ENCODE measurements at regions not wholly inside any gene's neighbourhood (a gene's known extent, or its start where the extent isn't known, plus 50 kb on each side); places are given as distances from the start of the nearest gene placed in this dataset.
A peak's percentile ranks its signal among the peaks of the same experiment; 100 is the strongest.

GRCh38 chr18:34050661-34051060 is 174.1 kb downstream of the NOL4 start:
- no peak for ATAC-seq (replicated peaks in 6 of 8)
- H3K4me3 ChIP-seq, result no peak overlapping the region
- H3K27ac ChIP-seq, result no peak overlapping the region
- 16 to 96% (median 80%) methylated on average over 1 to 2 of the region's 2 CpGs; no CpG with 5 or more reads in 1 of the 10 experiments for WGBS, 10 experiments
- H3K4me1 ChIP-seq (replicated peaks in 1 of 2), result peaks cover 5 to 20% of the 10 kb centered on the region in 2 donors
- in situ Hi-C loops (cut with MboI; ENCODE audit: low pct_unique_long_range_greater_than_20kb in 2 of 9, low sequenced_read_pairs in 9 of 9, unreplicated experiment in 9 of 9), result no loop called here

- H3K4me1 ChIP-seq (replicated peaks in 1 of 2), result peaks cover 5 to 20% of the 10 kb centered on the region in 2 donors
- ATAC-seq (replicated peaks in 6 of 8), result peak in 2 of 8 experiments; percentile 16 to 29
- in situ Hi-C loops (cut with MboI; ENCODE audit: low pct_unique_long_range_greater_than_20kb in 2 of 9, low sequenced_read_pairs in 9 of 9, unreplicated experiment in 9 of 9), result no loop called here
- WGBS, 10 experiments, result 24 to 90% (median 75%) methylated on average over 1 to 3 of the region's 3 CpGs; no CpG with 5 or more reads in 3 of the 10 experiments
- no peak overlapping the region for H3K27ac ChIP-seq
- no peak overlapping the region for H3K4me3 ChIP-seq
Observed at GRCh38 chr18:34049511-34049910, 175.2 kb downstream of the NOL4 start.

- peak in 6 of 8 experiments; percentile 69 to 81 (median 76) for ATAC-seq (replicated peaks in 6 of 8)
- H3K4me1 ChIP-seq (replicated peaks in 1 of 2), result peaks cover 5 to 20% of the 10 kb centered on the region in 2 donors
- in situ Hi-C loops (cut with MboI; ENCODE audit: low pct_unique_long_range_greater_than_20kb in 2 of 9, low sequenced_read_pairs in 9 of 9, unreplicated experiment in 9 of 9), result no loop called here
- no peak overlapping the region for H3K4me3 ChIP-seq
- no peak overlapping the region for H3K27ac ChIP-seq
- 0 to 100% (median 40%) methylated on average over 1 to 2 of the region's 3 CpGs; no CpG with 5 or more reads in 6 of the 10 experiments for WGBS, 10 experiments
Observed at GRCh38 chr18:34048423-34048822, 176.3 kb downstream of the NOL4 start.

GRCh38 chr18:34042423-34043146 is 182.1 kb downstream of the NOL4 start:
- H3K4me3 ChIP-seq, result no peak overlapping the region
- no peak for ATAC-seq (replicated peaks in 6 of 8)
- in situ Hi-C loops (cut with MboI; ENCODE audit: low pct_unique_long_range_greater_than_20kb in 2 of 9, low sequenced_read_pairs in 9 of 9, unreplicated experiment in 9 of 9), result no loop called here

GRCh38 chr18:34039611-34040010 is 185.1 kb downstream of the NOL4 start:
- in situ Hi-C loops (cut with MboI; ENCODE audit: low pct_unique_long_range_greater_than_20kb in 2 of 9, low sequenced_read_pairs in 9 of 9, unreplicated experiment in 9 of 9), result no loop called here
- no peak overlapping the region for H3K27ac ChIP-seq
- WGBS, 10 experiments, result 0 to 100% (median 67%) methylated on average over 1 of the region's 1 CpG; no CpG with 5 or more reads in 2 of the 10 experiments
- H3K4me1 ChIP-seq (replicated peaks in 1 of 2), result peaks cover 0 to 2% of the 10 kb centered on the region in 2 donors
- ATAC-seq (replicated peaks in 6 of 8), result no peak
- H3K4me3 ChIP-seq, result no peak overlapping the region

More at GRCh38 chr18:34042423-34043146, 182.1 kb downstream of the NOL4 start:
- H3K4me1 ChIP-seq (replicated peaks in 1 of 2), result peaks cover 0 to 2% of the 10 kb centered on the region in 2 donors
- 14 to 100% (median 73%) methylated on average over 1 to 4 of the region's 4 CpGs; no CpG with 5 or more reads in 1 of the 10 experiments for WGBS, 10 experiments
- H3K27ac ChIP-seq, result no peak overlapping the region

GRCh38 chr18:34039201-34039600 is 185.5 kb downstream of the NOL4 start:
- H3K4me1 ChIP-seq (replicated peaks in 1 of 2), result peaks cover 0 to 2% of the 10 kb centered on the region in 2 donors
- no peak overlapping the region for H3K27ac ChIP-seq
- in situ Hi-C loops (cut with MboI; ENCODE audit: low pct_unique_long_range_greater_than_20kb in 2 of 9, low sequenced_read_pairs in 9 of 9, unreplicated experiment in 9 of 9), result no loop called here

GRCh38 chr18:34038086-34038485 is 186.6 kb downstream of the NOL4 start:
- in situ Hi-C loops (cut with MboI; ENCODE audit: low pct_unique_long_range_greater_than_20kb in 2 of 9, low sequenced_read_pairs in 9 of 9, unreplicated experiment in 9 of 9), result no loop called here
- Histone ChIP-seq H3K27ac (no peak overlapping the region), H3K4me3 (no peak overlapping the region), H3K4me1 (replicated peaks in 1 of 2) (peaks cover 0 to 2% of the 10 kb centered on the region in 2 donors)
- ATAC-seq (replicated peaks in 6 of 8), result peak in 1 of 8 experiments; percentile 58

More at GRCh38 chr18:34039201-34039600, 185.5 kb downstream of the NOL4 start:
- no peak overlapping the region for H3K4me3 ChIP-seq
- ATAC-seq (replicated peaks in 6 of 8), result peak in 1 of 8 experiments; percentile 18

GRCh38 chr18:34033968-34034367 is 190.7 kb downstream of the NOL4 start:
- no peak for ATAC-seq (replicated peaks in 6 of 8)
- in situ Hi-C loops (cut with MboI; ENCODE audit: low pct_unique_long_range_greater_than_20kb in 2 of 9, low sequenced_read_pairs in 9 of 9, unreplicated experiment in 9 of 9), result no loop called here
- no peak overlapping the region for H3K4me3 ChIP-seq
- no peak overlapping the region for H3K27ac ChIP-seq
- no peaks in the 10 kb centered on the region for H3K4me1 ChIP-seq (replicated peaks in 1 of 2)
- WGBS, 10 experiments, result 3 to 96% (median 80%) methylated on average over 2 to 4 of the region's 4 CpGs

- no peak for ATAC-seq (replicated peaks in 6 of 8)
- Histone ChIP-seq H3K4me3 (no peak overlapping the region), H3K4me1 (replicated peaks in 1 of 2) (no peaks in the 10 kb centered on the region), H3K27ac (no peak overlapping the region)
- in situ Hi-C loops (cut with MboI; ENCODE audit: low pct_unique_long_range_greater_than_20kb in 2 of 9, low sequenced_read_pairs in 9 of 9, unreplicated experiment in 9 of 9), result no loop called here
- WGBS, 10 experiments, result 94% methylated on average over 3 of the region's 3 CpGs; no CpG with 5 or more reads in 9 of the 10 experiments
Observed at GRCh38 chr18:34031810-34032209, 192.9 kb downstream of the NOL4 start.

GRCh38 chr18:34028324-34028723 is 196.4 kb downstream of the NOL4 start:
- no peak overlapping the region for H3K27ac ChIP-seq
- H3K4me1 ChIP-seq (replicated peaks in 1 of 2), result no peaks in the 10 kb centered on the region
- 54 to 100% (median 92%) methylated on average over 1 to 2 of the region's 2 CpGs; no CpG with 5 or more reads in 5 of the 10 experiments for WGBS, 10 experiments
- peak in 1 of 8 experiments; percentile 74 for ATAC-seq (replicated peaks in 6 of 8)
- H3K4me3 ChIP-seq, result no peak overlapping the region
- in situ Hi-C loops (cut with MboI; ENCODE audit: low pct_unique_long_range_greater_than_20kb in 2 of 9, low sequenced_read_pairs in 9 of 9, unreplicated experiment in 9 of 9), result no loop called here

GRCh38 chr18:34025191-34025801 is 199.4 kb downstream of the NOL4 start:
- 20 to 100% (median 100%) methylated on average over 1 of the region's 1 CpG; no CpG with 5 or more reads in 3 of the 10 experiments for WGBS, 10 experiments
- ATAC-seq (replicated peaks in 6 of 8), result no peak
- Histone ChIP-seq H3K4me1 (replicated peaks in 1 of 2) (no peaks in the 10 kb centered on the region), H3K4me3 (no peak overlapping the region), H3K27ac (no peak overlapping the region)
- in situ Hi-C loops (cut with MboI; ENCODE audit: low pct_unique_long_range_greater_than_20kb in 2 of 9, low sequenced_read_pairs in 9 of 9, unreplicated experiment in 9 of 9), result no loop called here

GRCh38 chr18:34023471-34023870 is 201.2 kb downstream of the NOL4 start:
- Histone ChIP-seq H3K4me3 (no peak overlapping the region), H3K4me1 (replicated peaks in 1 of 2) (no peaks in the 10 kb centered on the region), H3K27ac (no peak overlapping the region)
- in situ Hi-C loops (cut with MboI; ENCODE audit: low pct_unique_long_range_greater_than_20kb in 2 of 9, low sequenced_read_pairs in 9 of 9, unreplicated experiment in 9 of 9), result no loop called here
- WGBS, 10 experiments, result 0 to 73% (median 48%) methylated on average over 2 to 4 of the region's 4 CpGs; no CpG with 5 or more reads in 4 of the 10 experiments
- peak in 1 of 8 experiments; percentile 67 for ATAC-seq (replicated peaks in 6 of 8)

- 14 to 100% (median 88%) methylated on average over 1 of the region's 1 CpG; no CpG with 5 or more reads in 6 of the 10 experiments for WGBS, 10 experiments
- Histone ChIP-seq H3K4me1 (replicated peaks in 1 of 2) (peaks cover 0 to 10% of the 10 kb centered on the region in 2 donors), H3K4me3 (no peak overlapping the region), H3K27ac (no peak overlapping the region)
- in situ Hi-C loops (cut with MboI; ENCODE audit: low pct_unique_long_range_greater_than_20kb in 2 of 9, low sequenced_read_pairs in 9 of 9, unreplicated experiment in 9 of 9), result no loop called here
- ATAC-seq (replicated peaks in 6 of 8), result no peak
Observed at GRCh38 chr18:34018336-34018735, 206.4 kb downstream of the NOL4 start.
